ENCODE measurements at regions not wholly inside any gene's neighbourhood (a gene's known extent, or its start where the extent isn't known, plus 50 kb on each side); places are given as distances from the start of the nearest gene placed in this dataset.

- ATAC-seq (no peak), DNase-seq (ENCODE audit: low spot score) (no peak)
These were observed 559.7 kb downstream of the TCERG1L start for GRCh38 chr10:130751851-130752250.

GRCh38 chr10:130756651-130757050, 554.9 kb downstream of the TCERG1L start:
- ATAC-seq: no peak
- DNase-seq (ENCODE audit: low spot score): no peak

GRCh38 chr10:130757271-130757670, 554.2 kb downstream of the TCERG1L start:
- ATAC-seq (no peak), DNase-seq (ENCODE audit: low spot score) (no peak)

- ATAC-seq (no peak), DNase-seq (ENCODE audit: low spot score) (no peak)
These were observed 553.6 kb downstream of the TCERG1L start for GRCh38 chr10:130757821-130758489.

GRCh38 chr10:130758529-130758928, 553.0 kb downstream of the TCERG1L start:
- ATAC-seq (no peak), DNase-seq (ENCODE audit: low spot score) (no peak)

- ATAC-seq (no peak), DNase-seq (ENCODE audit: low spot score) (no peak)
These were observed 550.4 kb downstream of the TCERG1L start for GRCh38 chr10:130761032-130761575.

- DNase-seq (ENCODE audit: low spot score) (no peak), ATAC-seq (no peak)
These were observed 549.7 kb downstream of the TCERG1L start for GRCh38 chr10:130761788-130762301.

GRCh38 chr10:130762491-130762890, 549.0 kb downstream of the TCERG1L start:
- no peak for DNase-seq (ENCODE audit: low spot score)
- ATAC-seq: no peak

GRCh38 chr10:130763071-130763470, 548.5 kb downstream of the TCERG1L start:
- ATAC-seq (no peak), DNase-seq (ENCODE audit: low spot score) (no peak)

- DNase-seq (ENCODE audit: low spot score) (no peak), ATAC-seq (no peak)
These were observed 548.0 kb downstream of the TCERG1L start for GRCh38 chr10:130763491-130763890.

- ATAC-seq (no peak), DNase-seq (ENCODE audit: low spot score) (no peak)
These were observed 546.9 kb downstream of the TCERG1L start for GRCh38 chr10:130764651-130765050.

- DNase-seq (ENCODE audit: low spot score) (no peak), ATAC-seq (no peak)
These were observed 545.5 kb downstream of the TCERG1L start for GRCh38 chr10:130766071-130766470.

GRCh38 chr10:130767116-130767730, 544.3 kb downstream of the TCERG1L start:
- ATAC-seq (no peak), DNase-seq (ENCODE audit: low spot score) (no peak)

GRCh38 chr10:130769146-130770017, 542.1 kb downstream of the TCERG1L start:
- DNase-seq (ENCODE audit: low spot score): no peak
- no peak for ATAC-seq

GRCh38 chr10:130770018-130770630, 541.4 kb downstream of the TCERG1L start:
- ATAC-seq: no peak

GRCh38 chr10:130771491-130771946, 540.0 kb downstream of the TCERG1L start:
- no peak for ATAC-seq
- DNase-seq (ENCODE audit: low spot score): no peak

More at GRCh38 chr10:130770018-130770630, 541.4 kb downstream of the TCERG1L start:
- no peak for DNase-seq (ENCODE audit: low spot score)

GRCh38 chr10:130772056-130772455, 539.5 kb downstream of the TCERG1L start:
- ATAC-seq (no peak), DNase-seq (ENCODE audit: low spot score) (no peak)

GRCh38 chr10:130772676-130773075, 538.8 kb downstream of the TCERG1L start:
- DNase-seq (ENCODE audit: low spot score): no peak

GRCh38 chr10:130773941-130774340, 537.6 kb downstream of the TCERG1L start:
- DNase-seq (ENCODE audit: low spot score): no peak

More at GRCh38 chr10:130772676-130773075, 538.8 kb downstream of the TCERG1L start:
- no peak for ATAC-seq

GRCh38 chr10:130774871-130775270, 536.6 kb downstream of the TCERG1L start:
- DNase-seq (ENCODE audit: low spot score) (no peak), ATAC-seq (no peak)

More at GRCh38 chr10:130773941-130774340, 537.6 kb downstream of the TCERG1L start:
- no peak for ATAC-seq

GRCh38 chr10:130775311-130775710, 536.2 kb downstream of the TCERG1L start:
- no peak for DNase-seq (ENCODE audit: low spot score)
- ATAC-seq: no peak

All from left lobe of liver (tissue), 2 donors.